ENCODE measurements at regions not wholly inside any gene's neighbourhood (a gene's known extent, or its start where the extent isn't known, plus 50 kb on each side); places are given as distances from the start of the nearest gene placed in this dataset.

DNA sequence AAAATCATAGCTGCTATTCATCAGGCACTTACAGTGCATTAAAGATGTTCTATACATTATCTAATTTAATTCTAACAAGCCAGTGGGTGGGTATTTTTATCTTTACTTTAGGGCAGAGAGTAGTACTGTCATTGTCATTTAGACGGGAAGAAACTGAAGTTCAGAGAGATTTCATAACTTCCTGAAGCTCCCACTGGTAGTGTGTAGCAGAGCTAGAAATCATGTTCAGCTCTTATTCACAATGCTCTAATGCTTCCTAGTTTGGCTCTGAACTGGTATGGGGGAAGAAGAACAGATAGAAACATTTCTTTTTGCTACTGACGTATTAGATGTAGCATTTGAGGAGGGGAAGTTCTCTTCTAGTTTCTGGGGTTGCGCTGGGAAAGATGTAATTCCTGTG, 116.7 kb downstream of the CYP26A1 start:
- Mint-ChIP-seq H3K27me3 (ENCODE audit: low read depth) (peaks cover 4% of the 10 kb centered on the region), H3K9me3 (no peaks in the 10 kb centered on the region), H3K4me3 (no peak overlapping the region), H3K36me3 (ENCODE audit: low read depth) (no peaks in the 10 kb centered on the region), H3K4me1 (peaks cover 17% of the 10 kb centered on the region), H3K27ac (peak overlapping the region; percentile 2 to 5 (median 4))
- TF ChIP-seq CTCF (IDR thresholded peaks at IDR 0.05; ENCODE audit: unreplicated experiment in 3 of 3): no peak

- peaks cover 4% of the 10 kb centered on the region for H3K27me3 Mint-ChIP-seq (ENCODE audit: low read depth)
- H3K9me3 Mint-ChIP-seq: no peaks in the 10 kb centered on the region
- peak overlapping the region in 2 of 3 experiments; percentile 3 to 43 for H3K27ac Mint-ChIP-seq
- no peak for TF ChIP-seq CTCF (IDR thresholded peaks at IDR 0.05; ENCODE audit: unreplicated experiment in 3 of 3)
- no peaks in the 10 kb centered on the region for H3K36me3 Mint-ChIP-seq (ENCODE audit: low read depth)
- H3K4me3 Mint-ChIP-seq: no peak overlapping the region
- H3K4me1 Mint-ChIP-seq: peaks cover 21% of the 10 kb centered on the region
Measured at GRCh38 chr10:93193906-93194305, 120.2 kb downstream of the CYP26A1 start.

GRCh38 chr10:93198401-93199131, 124.9 kb downstream of the CYP26A1 start:
- TF ChIP-seq CTCF (IDR thresholded peaks at IDR 0.05; ENCODE audit: unreplicated experiment in 3 of 3): no peak
- no peaks in the 10 kb centered on the region for H3K36me3 Mint-ChIP-seq (ENCODE audit: low read depth)
- H3K4me3 Mint-ChIP-seq: peak overlapping the region; percentile 65 to 81 (median 77)
- no peaks in the 10 kb centered on the region for H3K9me3 Mint-ChIP-seq
- peak overlapping the region; percentile 73 to 96 (median 91) for H3K27ac Mint-ChIP-seq
- H3K27me3 Mint-ChIP-seq (ENCODE audit: low read depth): no peaks in the 10 kb centered on the region
- H3K4me1 Mint-ChIP-seq: peaks cover 19% of the 10 kb centered on the region

DNA sequence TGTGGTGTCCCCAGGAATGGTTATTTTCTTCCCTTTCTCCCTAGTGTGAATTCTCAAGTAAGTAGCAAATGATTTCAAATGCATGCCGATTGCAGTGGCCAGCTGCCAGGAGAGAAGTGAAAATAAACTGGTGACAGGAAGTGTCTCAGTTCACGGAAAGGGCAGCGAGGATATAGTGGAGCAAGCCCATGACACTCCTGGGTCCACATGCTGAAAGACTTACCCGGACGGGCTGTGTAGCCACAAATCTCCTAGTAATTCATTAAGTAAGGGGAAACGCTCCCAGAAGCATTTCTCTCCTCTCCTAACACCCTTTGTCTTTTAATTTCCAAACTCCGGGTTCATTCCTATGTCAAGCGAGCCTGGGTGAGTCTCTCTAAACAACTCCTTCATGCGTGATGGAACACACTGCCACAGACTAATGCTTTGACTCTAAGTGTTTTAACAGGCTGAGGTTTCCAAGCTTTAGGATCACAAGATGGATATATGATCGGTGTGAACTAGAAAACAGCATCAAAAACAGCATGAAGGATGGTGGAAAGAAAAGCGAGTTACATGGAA, 125.6 kb downstream of the CYP26A1 start:
- Mint-ChIP-seq H3K36me3 (ENCODE audit: low read depth) (no peaks in the 10 kb centered on the region), H3K27me3 (ENCODE audit: low read depth) (no peaks in the 10 kb centered on the region), H3K9me3 (no peaks in the 10 kb centered on the region), H3K27ac (peak overlapping the region; percentile 73 to 96 (median 91)), H3K4me1 (peaks cover 13% of the 10 kb centered on the region), H3K4me3 (peak overlapping the region; percentile 65 to 81 (median 77))
- TF ChIP-seq CTCF (IDR thresholded peaks at IDR 0.05; ENCODE audit: unreplicated experiment in 3 of 3): no peak

DNA sequence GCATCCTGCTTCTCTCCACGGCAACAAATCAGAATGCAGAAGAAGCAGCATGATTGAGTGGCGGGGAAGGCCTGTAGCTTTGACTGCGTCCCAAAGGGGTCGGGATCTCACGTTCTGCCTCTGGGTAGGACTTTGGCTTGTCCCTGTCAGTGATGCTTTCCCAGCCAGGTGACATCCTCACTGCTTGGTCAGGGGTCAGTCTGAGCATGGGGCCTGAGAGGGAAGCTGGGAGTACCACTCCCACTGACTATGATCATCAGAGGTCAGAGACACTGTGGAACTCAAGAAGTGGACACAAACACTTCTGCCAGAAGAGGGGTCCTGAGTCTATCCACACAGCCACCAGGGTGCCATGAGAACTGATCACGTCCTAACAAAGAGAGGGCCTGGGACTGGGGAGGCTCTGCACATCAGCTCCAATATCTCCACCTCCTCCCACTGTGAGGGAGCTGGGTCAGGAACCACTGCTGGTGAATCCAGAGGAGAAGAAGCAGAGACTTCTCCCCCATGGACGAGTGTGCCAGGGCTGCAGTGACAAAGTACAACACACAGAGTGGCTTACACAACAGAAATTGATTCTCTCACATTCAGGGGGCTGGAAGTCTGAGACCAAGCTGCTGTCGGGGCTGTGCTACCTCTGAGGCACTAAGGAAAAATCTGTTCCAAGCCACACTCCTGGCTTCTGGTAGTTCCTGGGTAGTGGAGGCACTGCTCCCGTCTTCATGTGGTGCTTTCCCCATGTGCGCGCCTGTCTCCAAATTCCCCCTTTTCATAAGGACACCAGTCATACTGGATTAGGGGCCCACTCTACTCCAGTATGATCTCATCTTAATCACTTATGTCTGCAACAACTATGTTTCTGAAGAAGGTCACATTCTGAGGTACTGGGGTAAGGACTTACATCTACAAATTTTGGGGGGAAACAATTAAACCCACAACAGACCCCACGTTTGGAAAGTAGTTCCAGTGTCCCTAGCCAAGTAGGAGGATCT, 131.1 kb downstream of the CYP26A1 start:
- Mint-ChIP-seq H3K36me3 (ENCODE audit: low read depth) (no peaks in the 10 kb centered on the region), H3K4me3 (no peak overlapping the region)

More for the DNA sequence above, 131.1 kb downstream of the CYP26A1 start:
- Mint-ChIP-seq H3K4me1 (peaks cover under 1% of the 10 kb centered on the region), H3K9me3 (no peaks in the 10 kb centered on the region), H3K27ac (no peak overlapping the region), H3K27me3 (ENCODE audit: low read depth) (no peaks in the 10 kb centered on the region)
- no peak for TF ChIP-seq CTCF (IDR thresholded peaks at IDR 0.05; ENCODE audit: unreplicated experiment in 3 of 3)

All from nephron (organoid).